ENCODE measurements at regions not wholly inside any gene's neighbourhood (a gene's known extent, or its start where the extent isn't known, plus 50 kb on each side); places are given as distances from the start of the nearest gene placed in this dataset.

DNA sequence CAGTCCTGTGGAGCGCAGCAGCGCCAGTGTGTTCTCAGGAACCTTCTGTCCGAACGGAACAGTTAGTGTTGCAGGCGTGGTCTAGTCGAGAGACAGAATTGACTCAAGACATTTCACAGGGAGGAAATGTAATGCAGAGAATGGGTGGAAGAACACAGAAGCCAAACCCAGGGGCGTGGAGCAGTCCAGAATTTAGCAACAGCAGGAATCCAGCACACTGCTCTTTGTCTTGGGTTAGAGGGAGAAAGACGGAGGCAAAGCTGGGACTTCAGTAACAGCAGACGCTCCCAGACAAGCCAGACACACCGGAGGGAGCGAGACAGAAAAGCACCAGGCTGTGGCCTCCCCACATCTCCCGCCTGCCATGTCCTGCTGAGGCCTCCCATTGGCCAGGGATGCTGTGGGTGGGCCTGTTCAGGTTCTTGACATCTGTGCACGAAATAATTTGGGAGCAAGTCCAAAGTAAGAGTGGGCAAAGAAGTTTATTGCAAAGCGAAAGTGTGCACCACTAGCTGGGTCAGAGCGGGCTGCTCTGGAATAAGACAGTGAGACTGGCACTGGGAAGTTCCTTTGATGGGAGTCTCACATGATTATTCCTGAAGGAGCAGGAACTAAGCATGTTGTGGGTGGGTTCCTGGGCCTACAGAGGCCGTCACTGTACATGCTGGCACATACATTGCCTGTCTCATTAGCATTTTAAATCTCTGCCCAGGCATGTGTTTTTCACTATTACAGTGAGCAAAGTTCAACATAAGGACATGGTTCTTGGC is 339.3 kb upstream of the SFSWAP start:
- Histone ChIP-seq H4K20me1 (replicated peaks; ENCODE audit: control insufficient read depth, insufficient read depth, low read length) (no peaks in the 10 kb centered on the region), H3K79me2 (ENCODE audit: control insufficient read depth, insufficient read depth, low read length) (no peaks in the 10 kb centered on the region), H3K9me3 (replicated peaks; ENCODE audit: control insufficient read depth, insufficient read depth, low read depth, low read length) (no peaks in the 10 kb centered on the region), H3K4me2 (ENCODE audit: insufficient read depth, low read length) (no peak overlapping the region; the same call in 1 of the 2 replicates), H3K27me3 (ENCODE audit: control insufficient read depth in 2 of 2, insufficient read depth in 2 of 2, low read length in 2 of 2) (peaks cover 3 to 35% of the 10 kb centered on the region in 2 experiments; a peak in 3 of 5 replicates), H3K27ac (ENCODE audit: extremely low read depth, low read depth, low read length) (no peak overlapping the region), H2AFZ (ENCODE audit: low read depth, low read length) (peak overlapping the region; percentile 67), H3K4me1 (replicated peaks in 1 of 2; ENCODE audit: control insufficient read depth in 2 of 2, insufficient read depth in 2 of 2, low read length in 2 of 2) (peaks cover 5 to 10% of the 10 kb centered on the region in 2 experiments; a peak in 2 of 5 replicates), H3K9me1 (ENCODE audit: control insufficient read depth, insufficient read depth, low read length) (peaks cover 2% of the 10 kb centered on the region), H3K4me3 (no peak overlapping the region), H3K36me3 (ENCODE audit: control insufficient read depth, insufficient read depth, low read length) (no peaks in the 10 kb centered on the region), H3K9ac (ENCODE audit: insufficient read depth in 1 of 2, low read depth in 2 of 2, low read length in 2 of 2) (no peak overlapping the region)
- DNase-seq (ENCODE audit: extremely low read depth in 1 of 4, low spot score in 3 of 4) (no peak), ATAC-seq (peak; percentile 45; the same call in 2 of the 3 replicates), FAIRE-seq (no peak)
- TF ChIP-seq ARID2 (IDR thresholded peaks at IDR 0.05) (no peak), ZBTB7A (IDR thresholded peaks at IDR 0.05; ENCODE audit: borderline replicate concordance, control insufficient read depth, low read depth, low read length) (no peak), FOXA1 (IDR thresholded peaks at IDR 0.05; ENCODE audit: borderline replicate concordance) (no peak), ZNF347 (CRISPR knock-in tag; IDR thresholded peaks at IDR 0.05; ENCODE audit: low read depth) (no peak), POLR2B (IDR thresholded peaks at IDR 0.05; ENCODE audit: low read depth, partially characterized antibody) (no peak), HDAC2 (IDR thresholded peaks at IDR 0.05) (no peak)
- CTCF ChIA-PET (ENCODE audit: low intra/inter-chr PET ratio), result no interaction called here
- POLR2A ChIA-PET, result no interaction called here
- 36% methylated on average over 16 of the region's 16 CpGs for WGBS (ENCODE audit: insufficient coverage, low coverage, missing lambda C conversion rate)
- intact Hi-C loops (cut with micrococcal nuclease) (no loop called here), in situ Hi-C loops (cut with MboI) (no loop called here)
- no TSS peak for BruUV-seq (replicated peaks)

GRCh38 chr12:131372171-131372475 is 338.8 kb upstream of the SFSWAP start:
- FAIRE-seq (no peak), ATAC-seq (no peak), DNase-seq (ENCODE audit: extremely low read depth in 1 of 4, low spot score in 3 of 4) (no peak)
- no TSS peak for BruUV-seq (replicated peaks)
- Histone ChIP-seq H3K36me3 (ENCODE audit: control insufficient read depth, insufficient read depth, low read length) (no peaks in the 10 kb centered on the region), H3K4me2 (ENCODE audit: insufficient read depth, low read length) (no peak overlapping the region), H3K4me1 (replicated peaks in 1 of 2; ENCODE audit: control insufficient read depth in 2 of 2, insufficient read depth in 2 of 2, low read length in 2 of 2) (peaks cover 5 to 8% of the 10 kb centered on the region in 2 experiments; a peak in 2 of 5 replicates), H3K79me2 (ENCODE audit: control insufficient read depth, insufficient read depth, low read length) (no peaks in the 10 kb centered on the region), H3K27ac (ENCODE audit: extremely low read depth, low read depth, low read length) (no peak overlapping the region), H2AFZ (ENCODE audit: low read depth, low read length) (no peak overlapping the region), H3K9me3 (replicated peaks; ENCODE audit: control insufficient read depth, insufficient read depth, low read depth, low read length) (no peaks in the 10 kb centered on the region), H3K9me1 (ENCODE audit: control insufficient read depth, insufficient read depth, low read length) (peaks cover 2% of the 10 kb centered on the region), H3K4me3 (no peak overlapping the region), H3K27me3 (ENCODE audit: control insufficient read depth in 2 of 2, insufficient read depth in 2 of 2, low read length in 2 of 2) (peaks cover 8 to 40% of the 10 kb centered on the region in 2 experiments; a peak in 4 of 5 replicates), H3K9ac (ENCODE audit: insufficient read depth in 1 of 2, low read depth in 2 of 2, low read length in 2 of 2) (no peak overlapping the region), H4K20me1 (replicated peaks; ENCODE audit: control insufficient read depth, insufficient read depth, low read length) (no peaks in the 10 kb centered on the region)
- no peak for TF ChIP-seq SRSF3 (IDR thresholded peaks at IDR 0.05; ENCODE audit: insufficient read depth, low read length)
- peak; percentile 27; the same call in 1 of the 2 replicates for TF ChIP-seq RFX1 (IDR thresholded peaks at IDR 0.05)
- no peak for TF ChIP-seq FOXK1 (CRISPR knock-in tag; IDR thresholded peaks at IDR 0.05; ENCODE audit: borderline replicate concordance)
- in situ Hi-C loops (cut with MboI), result no loop called here
- WGBS (ENCODE audit: insufficient coverage, low coverage, missing lambda C conversion rate), result 21% methylated on average over 8 of the region's 8 CpGs
- CTCF ChIA-PET (ENCODE audit: low intra/inter-chr PET ratio), result no interaction called here
- intact Hi-C loops (cut with micrococcal nuclease), result no loop called here
- POLR2A ChIA-PET, result no interaction called here
